CMK (cell line): ENCODE measurements at regions not wholly inside any gene's neighbourhood (a gene's known extent, or its start where the extent isn't known, plus 50 kb on each side); places are given as distances from the start of the nearest gene placed in this dataset.

ENCODE experiments used
- DNase-seq: peaks from one replicate; pipeline ENCODE4 v3.0.0-alpha.2; 2010; ENCODE audit warnings: low read depth

- DNase-seq, result no peak
Observed at GRCh38 chr15:62612183-62612733, 430.3 kb upstream of the TPM1 start.

- DNase-seq, result no peak
Observed at GRCh38 chr15:62612771-62613170, 429.8 kb upstream of the TPM1 start.

DNA sequence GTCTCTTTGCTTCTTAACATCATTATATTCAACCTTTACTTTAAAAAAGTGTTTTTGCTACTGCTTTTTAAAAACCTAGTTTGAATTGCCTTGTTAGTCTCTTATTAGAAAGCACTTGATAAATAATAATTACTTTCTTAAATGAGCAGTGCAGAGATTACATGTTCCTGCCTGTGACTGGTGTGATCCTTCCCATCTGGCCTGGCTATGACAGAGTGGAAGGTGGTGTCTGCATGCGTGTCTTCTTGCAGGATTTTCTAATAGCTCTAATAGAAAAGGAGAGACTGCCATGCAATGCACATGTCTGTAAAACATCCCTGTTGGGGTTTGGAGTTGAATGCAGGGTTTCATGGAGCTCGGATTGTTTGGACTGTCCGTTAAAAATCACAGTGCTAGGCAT, 425.8 kb upstream of the TPM1 start:
- DNase-seq, result no peak

DNA sequence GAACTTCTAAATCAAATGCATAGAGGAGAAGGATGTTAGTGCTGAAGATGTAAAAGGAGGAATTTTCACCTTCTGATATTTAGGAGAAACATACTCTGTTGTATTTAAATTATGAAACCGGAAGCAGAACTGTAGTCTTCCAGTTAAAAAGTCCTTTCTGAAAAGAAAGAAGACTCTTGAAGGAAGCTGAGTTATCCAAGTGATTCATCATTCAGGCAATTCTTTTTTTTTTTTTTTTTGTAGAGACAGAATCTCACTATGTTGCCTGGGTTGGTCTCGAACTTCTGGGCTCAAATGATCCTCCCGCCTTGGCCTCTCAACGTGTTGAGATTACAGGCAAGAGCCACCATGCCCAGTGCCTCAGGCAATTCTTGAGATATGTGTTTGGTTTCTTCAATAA, 424.8 kb upstream of the TPM1 start:
- no peak for DNase-seq

GRCh38 chr15:62618432-62618831, 424.1 kb upstream of the TPM1 start:
- no peak for DNase-seq

DNA sequence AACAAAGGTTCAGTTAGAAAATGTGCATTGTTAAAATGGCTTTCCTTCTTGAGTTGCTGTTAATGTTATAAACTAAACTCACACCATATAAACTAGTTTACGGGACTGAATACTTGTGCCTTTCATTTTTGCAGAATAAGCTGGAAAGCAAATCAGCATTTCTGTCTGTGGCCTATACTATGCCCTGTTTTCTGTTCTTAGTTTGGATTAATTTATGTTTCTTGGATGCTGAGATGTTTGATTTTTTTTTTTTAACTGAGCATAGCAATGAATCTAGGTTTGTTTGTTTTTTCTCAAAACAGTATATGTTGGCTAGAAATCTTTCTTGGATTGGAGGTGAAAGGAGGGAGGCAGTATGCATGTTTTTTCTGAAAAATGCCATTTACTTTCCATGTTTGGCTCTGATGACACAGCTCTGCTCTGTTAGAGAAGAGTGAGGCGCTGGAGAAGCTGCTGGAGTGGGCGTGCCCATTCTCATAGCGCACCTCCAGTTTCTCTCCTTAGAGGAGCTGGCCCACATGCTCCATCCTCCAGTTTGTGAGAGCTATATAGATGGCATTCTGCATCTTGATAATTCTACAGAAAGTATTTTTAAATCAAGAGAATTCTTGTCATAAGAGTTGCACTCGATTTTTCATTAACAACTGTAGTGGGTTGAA, 423.6 kb upstream of the TPM1 start:
- DNase-seq, result no peak

DNA sequence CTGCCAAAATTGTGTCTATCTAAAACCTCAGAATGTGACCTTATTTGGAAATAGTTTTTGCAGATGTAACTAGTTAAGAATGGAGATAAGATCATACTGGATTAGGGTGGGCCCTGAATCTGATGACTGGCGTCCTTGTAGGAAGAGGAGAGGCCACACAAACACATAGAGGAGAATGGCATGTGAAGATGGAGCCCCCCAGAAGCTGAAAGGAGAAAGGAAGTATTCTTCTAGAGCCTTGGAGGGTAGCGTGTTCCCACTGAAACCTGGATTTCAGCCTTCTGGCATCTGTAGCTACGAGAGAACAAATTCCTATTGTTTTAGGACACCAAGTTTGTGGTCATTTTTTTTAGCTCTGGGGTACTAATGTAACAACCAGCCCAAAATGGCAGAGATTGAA, 423.0 kb upstream of the TPM1 start:
- DNase-seq, result no peak

DNA sequence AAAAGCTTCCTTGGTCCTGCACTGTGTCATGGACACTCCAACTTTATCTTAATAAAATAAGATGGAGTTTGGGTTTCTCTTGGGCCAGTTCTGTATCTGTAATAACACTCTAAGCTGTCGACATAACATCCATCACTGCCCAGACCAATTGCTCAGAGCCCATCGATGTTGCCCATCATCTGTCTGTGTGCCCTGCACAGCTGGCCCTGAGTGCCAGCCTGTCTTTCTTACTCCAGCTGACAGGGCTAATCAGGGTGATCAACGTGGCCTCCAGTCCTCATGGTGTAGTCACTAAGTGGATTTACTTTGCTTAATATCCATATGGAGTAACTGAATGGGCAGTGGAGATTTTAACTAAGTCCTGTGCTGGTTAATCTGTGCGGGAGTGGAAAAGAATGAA, 419.8 kb upstream of the TPM1 start:
- DNase-seq, result no peak

- DNase-seq, result no peak
Observed at GRCh38 chr15:62624547-62625378, 417.8 kb upstream of the TPM1 start.

- no peak for DNase-seq
Observed at GRCh38 chr15:62625429-62626033, 417.0 kb upstream of the TPM1 start.

- DNase-seq, result no peak
Observed at GRCh38 chr15:62626903-62627302, 415.6 kb upstream of the TPM1 start.

- DNase-seq, result no peak
Observed at GRCh38 chr15:62631076-62631724, 411.3 kb upstream of the TPM1 start.

DNA sequence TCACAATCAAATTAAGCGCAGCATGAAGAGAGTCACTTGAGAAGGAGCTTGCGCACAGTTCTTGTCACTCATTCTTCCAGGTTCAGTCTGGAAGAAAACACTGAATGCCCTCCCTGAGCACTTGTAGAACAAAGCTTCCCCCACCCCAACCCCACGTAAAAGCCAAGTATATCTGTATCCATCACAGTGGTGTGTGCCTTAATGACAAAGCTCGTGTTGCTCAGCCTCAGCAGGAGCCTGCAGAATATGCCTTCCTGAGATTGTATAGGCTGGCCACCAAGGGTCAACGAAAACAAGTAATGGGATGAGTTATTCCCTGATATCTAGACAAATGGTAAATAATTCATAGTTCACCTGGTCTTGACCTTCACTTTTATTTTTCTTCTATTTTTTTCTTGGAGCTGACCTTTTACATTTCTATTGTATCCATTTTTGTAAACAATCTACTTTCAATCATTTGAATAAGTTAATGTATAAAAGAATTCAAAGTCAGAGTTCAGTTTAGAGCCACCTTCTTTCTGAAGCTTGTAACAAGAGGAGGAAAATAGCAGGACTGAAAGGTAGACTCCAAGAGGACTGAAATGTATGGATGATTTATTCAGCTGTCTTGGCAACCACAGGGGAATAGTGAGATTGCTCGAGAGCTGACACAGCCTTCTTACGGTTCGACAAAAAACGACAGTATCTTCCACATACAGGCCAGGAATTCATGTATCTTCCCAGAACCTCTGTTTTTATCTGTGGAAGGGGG, 405.5 kb upstream of the TPM1 start:
- DNase-seq, result no peak

GRCh38 chr15:62637574-62637897, 405.0 kb upstream of the TPM1 start:
- DNase-seq, result no peak

DNA sequence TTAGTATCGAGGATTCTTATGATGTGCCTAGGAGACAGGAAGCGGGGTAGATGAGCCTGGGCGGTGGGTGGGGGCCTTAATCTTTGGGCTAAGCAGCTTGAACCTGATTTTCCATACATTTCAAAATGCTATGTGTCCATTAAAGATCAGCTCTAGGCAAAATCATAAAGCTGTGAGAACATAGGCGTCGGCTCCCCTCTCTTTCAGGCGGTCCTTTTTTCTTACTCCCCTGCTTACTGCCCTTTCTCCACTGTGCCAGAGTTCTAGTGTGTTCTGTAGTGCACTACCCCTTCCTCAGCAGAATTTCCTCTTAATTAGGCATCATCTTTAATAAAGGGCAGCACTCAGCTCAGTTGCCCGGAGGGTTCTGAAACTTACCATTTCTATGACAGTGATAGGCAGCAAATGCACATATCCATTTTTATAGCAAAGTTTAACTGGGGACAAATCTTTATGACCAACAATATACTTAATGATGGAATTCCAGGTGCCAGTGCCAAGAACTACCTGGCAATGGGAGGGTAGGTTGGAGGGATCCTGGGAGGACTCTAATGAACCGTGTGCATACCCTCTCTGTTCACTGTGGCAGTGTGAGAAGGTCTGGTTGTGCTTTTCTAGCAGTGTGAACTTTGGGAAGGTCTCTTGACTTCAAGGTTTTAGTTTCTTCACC, 404.5 kb upstream of the TPM1 start:
- no peak for DNase-seq

- DNase-seq, result no peak
Observed at GRCh38 chr15:62639432-62639831, 403.1 kb upstream of the TPM1 start.

GRCh38 chr15:62639906-62640605, 402.5 kb upstream of the TPM1 start:
- DNase-seq, result no peak

DNA sequence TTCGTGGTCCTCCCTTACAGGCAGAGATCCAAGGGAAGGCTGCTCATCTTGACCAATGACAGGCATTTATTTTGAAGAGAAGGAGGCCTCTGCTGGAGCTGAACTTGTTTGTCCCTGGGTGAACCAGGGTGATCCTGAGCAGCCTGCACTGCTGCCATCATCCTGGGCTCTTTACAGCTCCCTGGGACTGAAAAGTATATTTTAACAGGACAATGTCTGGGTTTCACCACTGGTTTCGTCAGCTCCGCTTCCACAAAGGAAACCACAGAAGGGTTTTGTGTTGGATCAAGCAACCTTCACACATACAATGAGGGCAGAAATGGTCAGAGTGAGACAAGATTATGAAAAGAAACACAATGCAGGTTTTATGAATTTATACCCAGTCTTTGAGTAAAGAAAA, 400.7 kb upstream of the TPM1 start:
- no peak for DNase-seq

DNA sequence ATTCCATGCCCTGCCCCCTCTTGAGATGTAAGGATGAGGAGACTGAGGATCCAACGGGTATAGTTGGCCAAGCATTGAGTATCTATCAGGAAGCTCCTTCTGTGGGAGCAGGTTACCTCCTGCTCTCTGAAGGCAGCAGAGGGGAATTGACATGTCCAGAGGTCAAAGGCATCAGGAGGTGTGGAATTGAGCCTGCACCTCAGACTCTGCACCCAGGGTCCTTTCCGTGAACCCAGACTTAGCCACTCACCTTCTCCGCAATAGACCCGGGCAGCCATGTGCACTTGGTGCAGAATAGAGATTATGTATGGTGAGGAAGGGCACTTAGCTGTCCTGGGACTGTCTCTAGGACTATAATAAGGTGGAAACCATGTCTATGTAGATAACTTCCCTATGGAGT, 399.0 kb upstream of the TPM1 start:
- DNase-seq, result no peak

DNA sequence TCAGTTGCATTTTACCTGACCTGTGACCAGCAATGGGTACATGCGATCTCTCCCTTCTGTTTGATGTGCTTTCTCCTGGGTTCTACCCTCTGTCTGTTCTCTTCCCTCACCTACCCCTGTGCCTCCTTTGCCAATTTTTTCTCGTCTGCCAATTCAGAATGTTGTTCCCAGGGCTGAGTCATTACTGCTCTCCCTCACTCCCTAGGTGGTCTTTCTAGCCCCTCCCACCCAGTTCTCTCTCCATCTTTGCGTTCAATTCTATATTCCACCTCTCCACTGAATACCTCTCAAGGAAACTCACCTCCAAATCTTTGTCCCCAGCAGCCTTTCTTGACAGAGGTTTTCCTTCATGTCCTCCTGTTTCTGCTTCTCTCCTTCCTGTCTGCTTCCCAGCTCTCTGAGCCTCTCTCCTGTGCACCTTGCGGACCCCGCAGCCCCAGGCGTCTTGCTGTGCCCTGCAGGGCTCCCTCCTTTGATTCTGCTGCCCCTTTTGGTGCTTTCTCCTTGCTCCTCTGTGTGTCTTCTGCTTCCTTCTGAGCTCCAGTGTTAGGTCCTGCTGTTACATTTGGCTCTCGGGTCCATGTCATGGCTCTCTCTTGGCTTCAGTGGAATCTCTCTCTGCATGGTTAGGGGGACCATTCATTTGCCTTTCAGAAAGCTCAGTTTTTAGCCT, 398.2 kb upstream of the TPM1 start:
- DNase-seq, result no peak
